Keratinocyte (primary cell): ENCODE measurements at regions not wholly inside any gene's neighbourhood (a gene's known extent, or its start where the extent isn't known, plus 50 kb on each side); places are given as distances from the start of the nearest gene placed in this dataset.

Experiments used
- DNase-seq: peaks from one replicate; pipeline ENCODE4 v3.0.0-alpha.2; 2011; ENCODE audit warnings: low read depth, missing footprints, low spot score
- FAIRE-seq: peaks from 2 replicates; lab custom pipeline; 2011; peaks lifted over from hg19 to GRCh38; lab: Jason Lieb, UNC
- H2AFZ ChIP-seq: 2 replicates; pipeline ENCODE4 v1.6.0; 2012; ENCODE audit warnings: low read length, control low read depth, inconsistent platforms; ENCODE audit not compliant: control insufficient read depth
- H3K27ac ChIP-seq: 2 replicates; pipeline ENCODE4 v1.5.1; 2011; ENCODE audit warnings: low read length; ENCODE audit not compliant: control insufficient read depth, insufficient read depth
- H3K27me3 ChIP-seq: 3 replicates; pipeline ENCODE4 v1.6.0; 2011; ENCODE audit warnings: low read length; ENCODE audit not compliant: control insufficient read depth, insufficient read depth; ENCODE audit errors: extremely low read depth
- H3K36me3 ChIP-seq, 2 experiments: 2 replicates in 1 of 2; 3 replicates in 1 of 2; pipeline ENCODE4 v1.5.1; 2011; ENCODE audit warnings: low read length in 2 of 2, mild to moderate bottlenecking in 1 of 2; ENCODE audit not compliant: control insufficient read depth in 2 of 2, insufficient read depth in 2 of 2; ENCODE audit errors: extremely low read depth in 1 of 2
- H3K4me1 ChIP-seq: 3 replicates; pipeline ENCODE4 v1.5.1; 2011; ENCODE audit warnings: low read length; ENCODE audit not compliant: control insufficient read depth, insufficient read depth; ENCODE audit errors: extremely low read depth
- H3K4me2 ChIP-seq: 3 replicates; pipeline ENCODE4 v1.6.0; 2011; ENCODE audit warnings: low read depth, low read length; ENCODE audit not compliant: control insufficient read depth, insufficient read depth; ENCODE audit errors: extremely low read depth
- H3K4me3 ChIP-seq, 3 experiments: fragments of 200-600 bp in 1 of 3; sonication (generic) in 1 of 3; 2 replicates in 2 of 3; 3 replicates in 1 of 3; pipeline ENCODE4 v1.5.1; 2011 to 2016; ENCODE audit warnings: low read length in 3 of 3, mild to moderate bottlenecking in 3 of 3, control low read depth in 2 of 3, inconsistent platforms in 1 of 3, low read depth in 1 of 3, mixed read lengths in 1 of 3, mixed run types in 1 of 3, moderate library complexity in 1 of 3; ENCODE audit not compliant: control insufficient read depth in 2 of 3, insufficient read depth in 2 of 3; ENCODE audit errors: extremely low read depth in 1 of 3
- H3K79me2 ChIP-seq: 2 replicates; pipeline ENCODE4 v1.6.0; 2012; ENCODE audit warnings: low read length; ENCODE audit not compliant: control insufficient read depth, insufficient read depth
- H3K9ac ChIP-seq: 3 replicates; pipeline ENCODE4 v1.6.0; 2011; ENCODE audit warnings: low read length; ENCODE audit not compliant: control insufficient read depth, insufficient read depth; ENCODE audit errors: extremely low read depth
- H3K9me1 ChIP-seq: 3 replicates; pipeline ENCODE4 v1.6.0; 2011; ENCODE audit warnings: low read length; ENCODE audit not compliant: control insufficient read depth, insufficient read depth; ENCODE audit errors: extremely low read depth
- H3K9me3 ChIP-seq: 2 replicates; pipeline ENCODE4 v1.5.1; 2012; ENCODE audit warnings: low read depth, low read length; ENCODE audit not compliant: control insufficient read depth
- H4K20me1 ChIP-seq: 3 replicates; pipeline ENCODE4 v1.6.0; 2011; ENCODE audit warnings: low read length; ENCODE audit not compliant: control insufficient read depth, insufficient read depth; ENCODE audit errors: extremely low read depth
- EZH2 ChIP-seq: IDR thresholded peaks from one replicate; pipeline ENCODE4 v1.6.1; 2012; ENCODE audit warnings: inconsistent platforms, mild to moderate bottlenecking, low read length, moderate library complexity
- dilution Hi-C: fragments of 300-500 bp; cut with MboI; formaldehyde crosslinking; loops from one replicate; pipeline ENCODE4 v1.7.0; 2020; ENCODE audit warnings: low sequenced_read_pairs; ENCODE audit not compliant: extremely low pct_ligation_motif_present
- TF ChIP-seq, protein P1 (sequence below), 3 experiments: IDR thresholded peaks in 1 of 3; conservative IDR thresholded peaks in 1 of 3; optimal IDR thresholded peaks in 1 of 3; 2 replicates in 2 of 3; 3 replicates in 1 of 3; pipeline versions ENCODE3 to v1.5.1; 2011; ENCODE audit warnings: low read length in 3 of 3, mild to moderate bottlenecking in 3 of 3, moderate library complexity in 2 of 3, control low read depth in 1 of 3, inconsistent platforms in 1 of 3; ENCODE audit not compliant: insufficient read depth in 2 of 3; ENCODE audit errors: extremely low read depth in 1 of 3

DNA sequence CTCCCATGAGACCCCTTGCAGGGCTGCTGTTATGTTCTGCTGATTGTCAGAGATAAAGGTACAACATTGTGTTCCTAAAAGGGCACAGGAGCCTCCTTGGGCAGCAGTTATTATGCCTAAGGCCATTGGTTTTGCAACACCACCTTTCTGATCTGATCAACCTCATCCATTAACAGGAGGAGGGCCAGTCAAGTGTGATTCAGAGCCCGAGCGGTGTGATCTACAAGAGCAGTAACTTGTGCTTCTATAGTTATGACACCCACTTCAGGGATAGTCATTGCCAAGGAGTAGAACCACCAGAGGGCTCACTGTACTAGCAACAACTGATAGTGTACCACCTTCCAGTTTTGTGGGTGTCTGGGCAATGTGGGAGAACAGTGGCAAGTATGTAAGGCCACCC is 1457.9 kb upstream of the CADM2 start:
- no peak for TF ChIP-seq EZH2
- Histone ChIP-seq H3K4me3 (no peak overlapping the region), H3K36me3 (no peaks in the 10 kb centered on the region), H3K27ac (no peak overlapping the region), H3K9me3 (no peaks in the 10 kb centered on the region), H2AFZ (no peak overlapping the region), H3K4me2 (no peak overlapping the region), H3K27me3 (no peaks in the 10 kb centered on the region), H3K79me2 (no peaks in the 10 kb centered on the region), H3K9me1 (no peaks in the 10 kb centered on the region), H4K20me1 (no peaks in the 10 kb centered on the region), H3K9ac (no peak overlapping the region), H3K4me1 (no peaks in the 10 kb centered on the region)
- FAIRE-seq: no peak
- DNase-seq: no peak
- dilution Hi-C loops: no loop called here

DNA sequence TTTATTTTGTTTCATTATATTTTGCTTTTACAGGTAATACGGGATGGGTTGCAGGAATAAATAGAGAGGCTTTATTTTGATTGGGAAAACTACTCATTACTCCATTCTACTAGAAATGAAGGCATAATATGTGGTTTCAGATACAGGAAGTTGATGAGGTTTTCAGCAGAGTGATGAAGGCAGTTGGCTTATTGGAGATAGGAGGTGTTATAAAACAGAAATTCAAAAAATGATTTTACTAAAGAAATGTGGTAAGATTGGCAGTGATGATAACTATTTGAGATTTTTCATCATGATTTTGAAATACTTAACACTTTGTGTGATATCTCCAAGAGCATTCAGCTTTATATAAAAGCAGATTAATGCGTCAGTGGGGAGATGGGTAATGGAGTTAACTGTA is 1445.7 kb upstream of the CADM2 start:
- no peak overlapping the region for H2AFZ ChIP-seq
- no peak overlapping the region for H3K27ac ChIP-seq
- no peak overlapping the region for H3K4me3 ChIP-seq
- no peak overlapping the region for H3K4me2 ChIP-seq
- H4K20me1 ChIP-seq: no peaks in the 10 kb centered on the region
- TF ChIP-seq, protein P1, sequence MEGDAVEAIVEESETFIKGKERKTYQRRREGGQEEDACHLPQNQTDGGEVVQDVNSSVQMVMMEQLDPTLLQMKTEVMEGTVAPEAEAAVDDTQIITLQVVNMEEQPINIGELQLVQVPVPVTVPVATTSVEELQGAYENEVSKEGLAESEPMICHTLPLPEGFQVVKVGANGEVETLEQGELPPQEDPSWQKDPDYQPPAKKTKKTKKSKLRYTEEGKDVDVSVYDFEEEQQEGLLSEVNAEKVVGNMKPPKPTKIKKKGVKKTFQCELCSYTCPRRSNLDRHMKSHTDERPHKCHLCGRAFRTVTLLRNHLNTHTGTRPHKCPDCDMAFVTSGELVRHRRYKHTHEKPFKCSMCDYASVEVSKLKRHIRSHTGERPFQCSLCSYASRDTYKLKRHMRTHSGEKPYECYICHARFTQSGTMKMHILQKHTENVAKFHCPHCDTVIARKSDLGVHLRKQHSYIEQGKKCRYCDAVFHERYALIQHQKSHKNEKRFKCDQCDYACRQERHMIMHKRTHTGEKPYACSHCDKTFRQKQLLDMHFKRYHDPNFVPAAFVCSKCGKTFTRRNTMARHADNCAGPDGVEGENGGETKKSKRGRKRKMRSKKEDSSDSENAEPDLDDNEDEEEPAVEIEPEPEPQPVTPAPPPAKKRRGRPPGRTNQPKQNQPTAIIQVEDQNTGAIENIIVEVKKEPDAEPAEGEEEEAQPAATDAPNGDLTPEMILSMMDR (optimal IDR thresholded peaks at IDR 0.05 in 1 of 3, IDR thresholded peaks at IDR 0.05 in 1 of 3, conservative IDR thresholded peaks at IDR 0.05 in 1 of 3; ENCODE audit: extremely low read depth in 1 of 3, insufficient read depth in 2 of 3, low read length in 3 of 3): no peak
- no peaks in the 10 kb centered on the region for H3K9me1 ChIP-seq
- dilution Hi-C loops: no loop called here
- FAIRE-seq: no peak
- no peaks in the 10 kb centered on the region for H3K79me2 ChIP-seq
- no peaks in the 10 kb centered on the region for H3K9me3 ChIP-seq
- no peaks in the 10 kb centered on the region for H3K4me1 ChIP-seq
- no peaks in the 10 kb centered on the region for H3K27me3 ChIP-seq
- DNase-seq: no peak
- H3K36me3 ChIP-seq: no peaks in the 10 kb centered on the region
- no peak overlapping the region for H3K9ac ChIP-seq

DNA sequence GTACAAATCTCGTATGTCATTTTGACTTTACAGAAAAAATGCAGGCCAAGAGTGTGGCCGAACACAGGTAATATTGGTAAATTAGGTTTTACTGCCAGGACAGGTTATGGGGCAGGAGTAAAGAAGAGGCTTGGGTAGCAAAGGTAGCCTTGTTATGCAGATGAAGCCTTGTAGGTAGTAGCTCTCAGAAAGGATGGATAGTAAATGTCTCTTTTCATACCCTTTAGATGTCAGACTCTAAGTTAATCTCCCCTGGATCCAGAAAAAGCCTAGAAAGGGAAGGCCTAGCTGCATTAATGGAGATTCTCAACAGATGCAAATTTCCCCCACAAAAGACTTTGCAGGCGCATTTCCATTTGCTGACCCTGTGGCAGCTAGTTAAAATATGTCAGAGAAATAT is 1445.1 kb upstream of the CADM2 start:
- no peak for FAIRE-seq
- Histone ChIP-seq H3K27ac (no peak overlapping the region), H3K4me2 (no peak overlapping the region), H3K9me3 (no peaks in the 10 kb centered on the region), H2AFZ (no peak overlapping the region), H3K36me3 (no peaks in the 10 kb centered on the region), H3K9me1 (no peaks in the 10 kb centered on the region), H3K79me2 (no peaks in the 10 kb centered on the region), H4K20me1 (no peaks in the 10 kb centered on the region), H3K4me3 (no peak overlapping the region), H3K27me3 (no peaks in the 10 kb centered on the region), H3K9ac (no peak overlapping the region), H3K4me1 (no peaks in the 10 kb centered on the region)
- no peak for DNase-seq
- TF ChIP-seq, protein P1 (optimal IDR thresholded peaks at IDR 0.05 in 1 of 3, IDR thresholded peaks at IDR 0.05 in 1 of 3, conservative IDR thresholded peaks at IDR 0.05 in 1 of 3; ENCODE audit: extremely low read depth in 1 of 3, insufficient read depth in 2 of 3, low read length in 3 of 3): no peak
- no peak for TF ChIP-seq EZH2
- dilution Hi-C loops: no loop called here
